Esophagus squamous epithelium (tissue), 4 donors: ENCODE measurements at regions not wholly inside any gene's neighbourhood (a gene's known extent, or its start where the extent isn't known, plus 50 kb on each side); places are given as distances from the start of the nearest gene placed in this dataset.

Experiments used
- POLR2A ChIP-seq, 4 donors: fragments of 450-650 bp; IDR thresholded peaks; one replicate each; pipeline ENCODE4 v1.6.1; 2017; ENCODE audit warnings: antibody characterized with exemption in 4 of 4, mild to moderate bottlenecking in 4 of 4, moderate library complexity in 3 of 4
- TF ChIP-seq, protein P1 (sequence below), 6 experiments: fragments of 450-650 bp in 4 of 6; fragments of 200-600 bp in 2 of 6; sonication (generic) in 2 of 6; IDR thresholded peaks; one replicate each; pipeline ENCODE4 v1.5.1; 2016 to 2019; ENCODE audit warnings: antibody characterized with exemption in 6 of 6, mild to moderate bottlenecking in 4 of 6, moderate library complexity in 4 of 6

DNA sequence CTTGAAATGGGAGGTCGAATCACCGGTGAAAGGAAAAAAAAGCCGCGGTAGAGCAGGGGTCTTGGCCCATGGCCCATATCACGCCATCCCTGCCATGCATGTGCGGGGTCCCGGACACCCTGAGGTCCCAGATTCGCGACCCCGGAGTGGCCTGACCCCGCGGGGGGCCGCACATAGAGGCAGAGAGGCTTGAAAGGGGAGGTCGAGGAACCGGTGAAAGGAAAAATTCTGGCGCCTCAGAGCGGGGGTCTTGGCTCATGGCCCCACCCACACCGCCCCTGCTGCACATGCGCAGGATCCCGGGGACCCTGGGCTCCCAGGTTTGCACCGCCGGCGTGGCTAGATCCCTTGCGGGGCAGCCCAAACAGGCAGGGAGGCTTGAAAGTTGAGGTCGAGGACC, 319.8 kb downstream of the ALG10 start:
- TF ChIP-seq, protein P1, sequence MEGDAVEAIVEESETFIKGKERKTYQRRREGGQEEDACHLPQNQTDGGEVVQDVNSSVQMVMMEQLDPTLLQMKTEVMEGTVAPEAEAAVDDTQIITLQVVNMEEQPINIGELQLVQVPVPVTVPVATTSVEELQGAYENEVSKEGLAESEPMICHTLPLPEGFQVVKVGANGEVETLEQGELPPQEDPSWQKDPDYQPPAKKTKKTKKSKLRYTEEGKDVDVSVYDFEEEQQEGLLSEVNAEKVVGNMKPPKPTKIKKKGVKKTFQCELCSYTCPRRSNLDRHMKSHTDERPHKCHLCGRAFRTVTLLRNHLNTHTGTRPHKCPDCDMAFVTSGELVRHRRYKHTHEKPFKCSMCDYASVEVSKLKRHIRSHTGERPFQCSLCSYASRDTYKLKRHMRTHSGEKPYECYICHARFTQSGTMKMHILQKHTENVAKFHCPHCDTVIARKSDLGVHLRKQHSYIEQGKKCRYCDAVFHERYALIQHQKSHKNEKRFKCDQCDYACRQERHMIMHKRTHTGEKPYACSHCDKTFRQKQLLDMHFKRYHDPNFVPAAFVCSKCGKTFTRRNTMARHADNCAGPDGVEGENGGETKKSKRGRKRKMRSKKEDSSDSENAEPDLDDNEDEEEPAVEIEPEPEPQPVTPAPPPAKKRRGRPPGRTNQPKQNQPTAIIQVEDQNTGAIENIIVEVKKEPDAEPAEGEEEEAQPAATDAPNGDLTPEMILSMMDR (IDR thresholded peaks at IDR 0.05): no peak
- no peak for TF ChIP-seq POLR2A (IDR thresholded peaks at IDR 0.05)
